HTR-8/SVneo (cell line): ENCODE measurements at regions not wholly inside any gene's neighbourhood (a gene's known extent, or its start where the extent isn't known, plus 50 kb on each side); places are given as distances from the start of the nearest gene placed in this dataset.
A peak's percentile ranks its signal among the peaks of the same experiment; 100 is the strongest.

Experiments
- DNase-seq: peaks from one replicate; pipeline ENCODE4 v3.0.0; 2011; ENCODE audit warnings: low spot score, mixed read lengths; ENCODE audit not compliant: insufficient read length
- FAIRE-seq: peaks from 2 replicates; lab custom pipeline; 2011; peaks lifted over from hg19 to GRCh38; lab: Jason Lieb, UNC

DNA sequence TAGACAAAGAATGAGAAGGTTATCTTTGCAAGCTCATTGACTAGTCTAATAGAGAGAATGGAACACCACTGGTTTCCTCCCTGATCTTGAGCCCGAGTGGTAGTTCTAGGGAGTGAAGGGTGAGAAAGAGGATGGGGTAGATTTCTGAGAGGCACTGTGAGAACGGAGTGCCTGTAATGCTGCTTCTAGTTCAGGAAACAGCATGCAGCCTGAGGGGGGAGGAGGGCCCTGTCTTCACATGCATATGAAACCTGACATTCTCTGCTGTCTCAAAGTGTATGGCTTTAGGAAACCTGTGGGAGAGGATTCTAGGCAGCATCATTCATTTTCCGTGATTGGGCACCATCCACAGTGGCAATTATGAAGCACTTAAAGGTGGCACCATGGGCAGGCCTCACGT, 259.4 kb upstream of the MAN1A1 start:
- DNase-seq (no peak), FAIRE-seq (no peak)

DNA sequence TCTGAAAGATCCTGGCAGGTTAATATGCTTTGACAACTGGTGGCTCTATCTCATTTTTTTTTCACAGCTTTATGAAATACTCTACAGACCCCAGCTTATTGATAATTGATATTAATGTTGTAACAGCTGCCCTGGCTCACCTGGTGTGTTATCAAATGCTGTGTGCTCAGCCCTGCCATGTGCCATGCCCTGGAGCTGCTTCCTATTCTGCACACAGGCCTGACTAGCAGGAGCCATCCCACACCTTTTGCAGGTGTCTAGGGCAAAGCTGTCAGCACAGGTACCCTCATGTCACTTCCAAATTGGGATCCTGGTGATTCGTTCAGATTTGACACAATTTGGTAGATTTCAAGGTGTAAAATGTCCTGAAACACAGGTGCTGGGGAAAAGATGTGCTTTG, 254.6 kb upstream of the MAN1A1 start:
- no peak for FAIRE-seq
- no peak for DNase-seq

DNA sequence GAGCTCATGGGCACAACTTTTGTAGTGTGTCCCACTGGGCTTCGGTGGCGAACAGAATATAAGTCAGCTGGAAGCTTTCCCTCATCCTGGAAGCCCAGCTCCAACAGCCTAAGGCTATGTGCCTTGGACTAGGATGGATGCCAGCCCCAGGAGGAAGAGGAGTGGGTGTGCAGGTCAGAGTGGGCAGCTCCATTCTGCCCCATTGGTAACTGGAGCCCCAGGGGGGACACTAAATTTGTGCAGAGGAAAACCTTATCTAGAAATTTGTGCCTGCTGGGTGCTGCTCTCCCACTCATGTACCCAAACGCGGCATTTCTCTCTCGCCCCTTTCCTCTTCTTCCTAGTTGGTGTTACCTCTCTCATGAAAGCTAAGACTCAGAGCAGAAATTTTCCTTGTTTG, 253.9 kb upstream of the MAN1A1 start:
- FAIRE-seq (no peak), DNase-seq (no peak)

DNA sequence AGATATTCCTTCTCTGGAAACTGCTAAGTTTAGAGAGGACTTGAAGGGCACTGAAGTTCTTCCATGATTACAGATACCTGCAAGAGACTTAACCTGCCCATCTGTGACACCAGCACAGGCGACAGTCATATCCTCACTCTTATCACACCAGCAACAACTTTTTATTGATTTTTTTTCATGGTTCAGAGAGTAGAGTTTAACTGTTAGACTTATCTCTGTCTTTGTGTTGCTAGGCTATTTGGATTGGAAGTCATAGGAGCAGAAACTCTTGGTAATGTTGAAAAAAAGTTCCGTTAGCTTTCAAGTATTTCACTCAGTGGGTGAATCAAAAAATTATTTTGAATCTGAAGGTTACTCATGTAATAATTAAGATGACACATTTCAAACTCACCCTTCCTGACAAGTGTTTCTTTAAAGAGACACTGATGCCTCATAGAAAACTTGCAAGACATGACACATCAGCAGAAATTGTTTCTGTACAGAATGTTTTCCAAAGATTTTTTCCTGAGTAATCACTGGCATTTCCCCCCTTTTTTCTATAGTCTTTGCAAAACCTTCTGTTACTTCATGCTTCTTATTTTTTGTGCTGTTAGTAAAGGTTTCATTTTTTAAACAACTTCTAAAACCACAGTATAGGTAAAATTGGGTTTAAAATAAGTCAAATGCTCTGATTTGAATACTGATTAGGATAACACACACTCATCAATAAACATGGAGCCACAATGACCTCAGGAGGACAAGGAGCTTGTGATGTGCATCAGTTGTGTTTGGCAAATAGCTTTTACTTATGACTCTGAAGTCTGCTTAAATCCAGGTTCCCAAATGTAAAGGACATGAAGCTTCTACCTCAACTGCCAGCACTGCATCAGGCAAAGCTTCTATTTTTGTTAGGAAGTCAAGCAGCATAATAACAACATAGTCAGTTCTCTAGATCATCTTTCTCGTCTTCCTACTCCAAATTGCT, 252.9 kb upstream of the MAN1A1 start:
- no peak for DNase-seq
- no peak for FAIRE-seq

DNA sequence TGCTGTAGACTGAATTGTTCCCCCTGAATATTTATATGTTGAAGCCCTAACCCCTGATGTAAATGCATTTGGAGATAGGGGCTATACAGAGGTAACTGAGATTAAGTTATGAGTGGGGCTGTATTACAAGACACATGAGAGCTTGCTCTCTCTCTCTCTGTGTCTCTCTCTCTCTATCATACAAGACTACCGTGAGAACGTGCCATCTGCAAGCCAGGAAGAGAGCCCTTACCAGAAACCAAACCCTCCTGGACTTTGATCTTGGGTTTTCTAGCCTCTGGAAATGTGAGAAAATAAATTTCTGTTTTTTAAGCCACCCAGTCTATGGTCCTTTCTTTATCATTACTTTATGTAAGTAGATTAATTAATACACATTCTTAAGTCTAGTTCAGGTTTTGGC, 249.3 kb upstream of the MAN1A1 start:
- FAIRE-seq, result no peak
- DNase-seq, result no peak

DNA sequence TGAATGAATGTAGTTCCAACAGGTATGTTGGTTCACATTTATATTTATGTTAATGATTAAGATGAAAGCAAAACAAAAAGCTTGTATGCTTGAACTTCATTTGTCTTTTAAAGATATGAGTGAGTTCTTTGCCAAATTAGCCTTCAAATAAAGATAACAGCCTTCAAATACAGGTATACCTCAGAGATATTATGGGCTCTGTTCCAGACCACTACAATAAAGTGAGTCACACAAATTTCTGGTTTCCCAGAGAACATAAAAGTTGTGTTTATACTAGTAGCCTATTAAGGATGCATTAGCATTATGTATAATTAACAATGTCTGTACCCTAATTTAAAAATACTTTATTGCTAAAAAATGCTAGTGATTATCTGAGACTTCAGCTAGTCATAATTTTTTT, 245.3 kb upstream of the MAN1A1 start:
- DNase-seq (no peak), FAIRE-seq (no peak)

DNA sequence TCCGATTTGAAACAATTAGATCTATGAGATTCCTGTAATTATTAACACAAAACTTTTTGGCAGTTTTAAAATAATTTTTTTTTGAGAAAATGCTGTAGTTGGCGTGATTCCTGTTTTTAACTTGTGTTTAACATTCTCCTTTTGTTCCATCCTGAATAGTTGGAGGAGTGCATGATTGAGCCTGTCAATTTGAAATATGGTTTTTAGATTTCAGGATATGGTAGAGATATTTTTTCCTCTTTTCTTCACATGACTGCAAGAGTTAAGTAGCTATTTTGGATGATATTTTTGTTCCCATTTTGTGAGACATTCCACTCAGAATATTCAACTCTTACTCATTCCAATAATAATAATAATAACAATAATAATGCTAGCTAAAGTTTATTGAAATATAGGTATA, 241.7 kb upstream of the MAN1A1 start:
- no peak for FAIRE-seq

DNA sequence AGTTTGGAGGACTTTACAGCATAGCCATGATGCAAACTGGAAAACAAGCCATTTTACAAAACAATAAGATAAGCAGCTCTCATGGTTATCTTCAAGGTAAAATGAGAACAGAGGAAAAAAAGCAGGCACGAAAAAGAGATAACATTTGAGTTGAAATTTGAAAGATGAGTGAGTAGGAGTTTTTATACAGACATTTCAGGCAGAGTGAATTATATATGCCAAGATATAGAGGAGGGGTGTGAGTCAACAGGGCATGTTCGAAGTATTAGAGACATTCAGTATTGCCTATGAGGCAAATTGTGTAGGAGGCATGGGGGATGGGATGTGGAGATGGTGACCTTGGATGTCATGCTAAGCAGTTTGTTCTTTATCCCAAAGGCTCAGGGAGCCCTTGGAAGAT, 240.5 kb upstream of the MAN1A1 start:
- DNase-seq, result no peak
- no peak for FAIRE-seq

More for the DNA sequence above, 241.7 kb upstream of the MAN1A1 start:
- no peak for DNase-seq

DNA sequence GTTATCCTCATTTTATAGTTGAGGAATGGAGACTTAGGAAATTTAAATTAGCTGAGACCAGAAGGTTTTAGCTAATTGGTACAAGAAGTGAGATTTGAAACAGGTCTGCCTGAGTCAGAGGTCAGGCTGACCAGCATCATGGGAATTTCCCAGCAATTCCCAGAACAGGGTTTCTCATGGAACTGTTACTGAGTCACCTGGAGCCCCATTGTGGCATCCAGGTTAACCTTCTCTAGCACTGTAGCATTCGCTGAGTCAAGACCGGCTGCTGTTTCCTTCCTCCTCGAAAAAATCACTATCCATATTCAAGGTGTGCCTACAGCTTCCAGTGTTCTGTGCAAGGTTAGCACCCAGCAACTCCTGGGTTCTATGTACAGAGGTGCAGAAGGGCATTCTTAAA, 238.0 kb upstream of the MAN1A1 start:
- DNase-seq (no peak), FAIRE-seq (no peak)

DNA sequence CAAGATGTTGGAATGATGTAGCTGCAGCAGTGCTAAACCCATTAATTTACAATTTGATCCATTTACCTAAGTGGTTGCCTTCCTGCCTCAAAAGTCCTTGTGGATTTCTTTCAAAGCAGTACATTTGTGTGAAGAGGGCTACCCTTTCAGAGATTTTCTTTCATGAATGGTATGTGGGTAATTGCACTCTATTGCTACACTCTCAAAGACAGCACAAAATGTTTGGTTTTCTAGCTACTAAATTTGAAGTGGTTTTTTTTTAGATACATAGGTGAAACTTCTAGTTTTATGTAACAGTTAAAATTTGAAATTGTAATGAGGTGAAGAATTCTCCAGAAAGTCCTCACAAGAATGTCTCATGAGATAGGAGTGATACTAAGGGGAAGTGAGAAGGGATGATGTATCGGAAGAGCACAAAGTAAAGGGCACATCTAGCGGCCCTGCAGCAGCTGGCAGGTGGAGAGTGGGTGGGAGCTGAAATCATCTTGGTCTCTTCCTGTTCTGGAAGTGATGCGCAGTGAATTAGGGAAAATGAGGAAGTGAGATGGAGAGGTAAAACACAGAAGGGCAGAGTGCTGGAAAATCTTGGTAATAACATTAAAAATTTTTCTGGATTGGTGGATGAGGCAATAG, 236.8 kb upstream of the MAN1A1 start:
- FAIRE-seq, result no peak
- DNase-seq, result no peak

DNA sequence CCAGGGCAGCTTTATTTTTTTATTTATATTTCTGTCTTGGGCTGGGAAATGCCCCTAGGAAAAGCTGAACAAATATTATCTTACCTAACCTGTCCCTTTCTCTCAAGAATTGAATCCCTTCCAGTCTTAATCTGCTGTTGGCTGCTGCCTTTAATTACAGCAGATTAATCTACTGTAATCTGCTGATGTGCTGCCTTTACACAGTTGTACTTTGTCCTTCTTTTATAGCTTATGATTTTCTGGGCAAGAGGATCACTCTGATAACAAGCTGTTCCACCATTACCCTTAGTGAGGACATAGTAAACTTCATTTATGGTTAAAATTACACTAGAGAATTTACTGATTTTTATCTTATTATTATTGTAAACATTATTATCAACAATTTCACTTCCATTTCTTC, 234.5 kb upstream of the MAN1A1 start:
- FAIRE-seq, result no peak
- no peak for DNase-seq

DNA sequence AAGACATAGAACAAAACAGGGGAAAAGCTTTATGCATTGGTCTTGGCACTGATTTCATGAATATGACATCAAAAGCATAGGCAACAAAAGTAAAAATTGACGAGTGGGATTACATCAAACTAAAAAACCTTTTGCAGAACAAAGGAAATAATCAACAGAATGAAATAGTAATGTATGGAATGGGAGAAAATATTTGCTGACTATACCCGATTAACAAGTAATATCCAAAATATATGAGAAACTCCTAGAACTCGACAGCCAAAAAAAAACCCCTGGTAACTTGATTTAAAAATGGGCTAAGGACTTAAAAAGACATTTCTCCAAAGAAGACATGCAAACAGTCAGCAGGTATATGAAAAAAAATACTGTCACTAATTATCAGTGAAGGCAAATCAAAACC, 231.7 kb upstream of the MAN1A1 start:
- no peak for DNase-seq
- FAIRE-seq, result no peak

DNA sequence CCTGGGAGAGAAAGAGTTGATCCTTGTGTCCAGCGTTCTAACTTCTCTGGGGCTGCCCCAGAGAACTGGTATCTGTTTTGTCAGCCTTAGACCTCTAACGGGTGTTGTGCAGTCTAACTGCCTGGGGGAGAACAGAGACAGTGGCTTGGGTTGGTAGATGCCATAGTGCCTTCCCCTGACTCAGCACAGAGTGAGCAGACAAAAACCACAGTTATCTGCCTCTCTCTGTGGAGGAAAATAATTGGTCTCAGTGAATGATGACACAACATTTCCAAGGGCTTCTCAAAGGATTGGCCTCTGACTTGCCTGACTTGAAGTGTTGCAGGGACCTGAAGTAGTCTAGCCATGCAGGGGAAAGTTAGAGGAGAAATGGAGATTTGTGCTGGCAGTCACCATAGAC, 226.2 kb upstream of the MAN1A1 start:
- DNase-seq (peak; percentile 3), FAIRE-seq (no peak)

DNA sequence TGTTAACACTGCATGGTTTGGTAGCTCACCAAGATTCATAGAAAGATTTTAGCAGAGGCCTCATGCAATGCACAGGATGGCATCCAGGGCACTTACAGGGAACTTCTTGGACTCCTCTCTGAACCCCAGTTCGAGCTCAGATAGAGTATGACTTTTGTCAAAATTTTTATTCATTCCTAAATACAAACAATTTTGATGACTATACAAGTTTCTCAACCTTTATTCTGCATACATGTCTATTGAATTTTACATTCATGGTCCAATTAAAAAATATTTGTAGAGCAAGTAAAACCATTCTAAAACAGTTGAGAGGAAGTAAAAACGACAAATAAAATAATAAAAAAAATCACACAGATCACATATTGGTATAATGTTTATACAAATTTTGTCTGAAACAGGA, 219.0 kb upstream of the MAN1A1 start:
- FAIRE-seq (no peak), DNase-seq (no peak)

DNA sequence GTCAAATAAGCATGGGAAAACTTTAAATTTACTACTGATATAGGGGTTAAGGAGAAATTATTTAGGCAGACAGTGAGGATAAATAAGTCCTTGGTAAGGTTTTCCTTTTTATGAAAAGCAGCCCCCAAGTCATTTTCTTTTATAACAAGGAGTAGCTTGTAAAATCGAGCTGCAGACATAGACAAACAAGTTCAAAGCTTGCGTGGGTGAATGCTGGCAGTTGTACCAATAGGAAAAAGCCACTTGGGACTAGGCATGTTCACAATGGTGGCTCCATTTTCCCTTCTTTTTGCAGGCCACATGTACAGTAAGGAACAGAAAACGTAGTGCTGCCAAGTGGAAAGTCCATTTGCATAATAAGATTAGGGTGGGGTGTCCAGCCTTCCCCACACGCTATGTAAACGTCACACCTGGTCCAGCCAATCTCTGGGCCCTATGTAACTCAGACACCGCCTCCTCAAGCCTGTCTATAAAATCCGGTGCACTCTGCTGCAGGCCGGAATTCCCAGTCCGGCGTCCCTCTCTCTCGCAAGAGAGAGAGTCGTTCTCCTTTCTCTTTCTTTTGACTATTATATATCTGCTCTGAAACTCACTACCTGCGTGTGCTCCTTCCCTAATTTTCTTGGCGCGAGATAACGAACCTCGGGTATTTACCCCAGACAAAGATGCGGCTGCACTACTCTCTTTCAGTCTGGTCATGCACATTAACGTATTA, 217.1 kb upstream of the MAN1A1 start:
- no peak for FAIRE-seq

DNA sequence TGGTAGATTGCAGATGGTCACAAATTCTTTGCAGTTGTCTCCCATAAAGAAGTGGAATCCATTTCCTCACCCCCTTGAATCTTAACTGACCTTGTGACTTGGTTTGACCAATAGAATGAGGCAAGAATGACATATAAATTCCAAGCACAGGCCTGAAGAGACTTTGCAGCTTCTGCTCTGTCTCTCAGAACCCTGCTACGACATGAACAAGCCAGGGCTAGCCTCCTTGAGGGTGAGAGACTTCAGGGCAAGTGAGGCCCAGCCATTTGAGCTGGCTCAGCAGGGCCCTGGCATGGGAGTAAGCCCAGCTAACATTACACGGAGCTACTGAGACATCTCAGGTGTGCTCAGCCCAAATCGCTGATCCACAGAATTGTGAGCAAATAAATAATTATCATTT, 216.3 kb upstream of the MAN1A1 start:
- FAIRE-seq, result no peak

More for the DNA sequence above, 217.1 kb upstream of the MAN1A1 start:
- DNase-seq, result no peak

DNA sequence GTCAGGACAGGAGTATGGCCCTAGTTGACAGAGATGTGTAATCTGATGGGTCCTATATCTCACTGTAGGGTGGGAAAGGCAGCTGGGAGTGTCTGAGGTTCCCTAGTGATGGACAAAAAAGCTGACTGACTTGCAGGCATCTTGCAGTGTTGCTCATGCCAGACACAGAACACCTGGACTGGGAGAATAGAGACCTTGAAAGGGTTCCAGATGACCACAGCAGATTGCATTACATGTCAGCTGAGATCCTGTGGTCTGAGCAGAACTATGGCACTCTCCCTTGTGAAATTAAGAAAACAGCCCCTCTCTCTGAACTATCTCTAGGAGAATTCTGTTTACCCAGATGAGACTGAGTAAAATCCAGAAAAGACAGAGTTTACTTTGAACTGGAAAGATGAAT, 212.6 kb upstream of the MAN1A1 start:
- no peak for FAIRE-seq

More for the DNA sequence above, 216.3 kb upstream of the MAN1A1 start:
- no peak for DNase-seq

DNA sequence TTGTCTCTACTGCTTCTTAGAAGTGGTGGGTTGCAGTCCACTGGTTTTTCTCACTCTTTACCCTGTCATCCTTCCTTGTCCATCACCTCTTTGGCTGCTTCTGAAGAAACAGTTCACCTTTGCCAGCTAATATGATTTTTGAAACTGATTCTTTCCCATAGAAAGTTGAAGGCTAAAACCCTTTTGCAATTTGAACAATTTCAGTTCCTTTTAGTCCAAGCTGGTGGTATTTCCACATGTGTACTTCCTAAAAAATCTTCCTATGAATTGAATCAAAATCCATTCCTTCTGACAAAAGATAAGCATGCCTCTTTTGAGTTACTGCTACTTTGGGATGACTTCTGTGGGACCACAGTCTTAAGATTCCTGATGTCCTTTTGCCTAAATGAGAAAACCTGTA, 210.0 kb upstream of the MAN1A1 start:
- FAIRE-seq (no peak), DNase-seq (no peak)

More for the DNA sequence above, 212.6 kb upstream of the MAN1A1 start:
- no peak for DNase-seq

DNA sequence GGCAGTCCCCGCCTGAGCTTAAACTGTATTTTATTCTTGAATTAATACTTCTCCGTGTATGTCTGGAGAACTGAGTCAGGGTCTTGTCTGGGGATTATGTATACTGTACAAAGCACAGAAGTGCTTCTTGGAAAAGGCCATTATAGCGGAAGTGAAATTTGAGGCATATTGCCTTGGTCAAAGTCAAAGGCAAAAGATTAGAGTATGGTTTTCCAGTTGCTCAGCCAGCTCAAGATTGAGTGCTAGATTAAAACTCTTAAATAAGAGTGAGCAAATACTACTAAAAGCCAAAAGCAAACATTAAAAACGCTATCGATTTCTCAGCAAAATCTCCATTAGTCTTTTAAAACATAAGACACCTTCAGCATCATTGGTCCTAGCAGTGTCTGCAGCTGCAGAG, 207.7 kb upstream of the MAN1A1 start:
- FAIRE-seq (no peak), DNase-seq (no peak)

DNA sequence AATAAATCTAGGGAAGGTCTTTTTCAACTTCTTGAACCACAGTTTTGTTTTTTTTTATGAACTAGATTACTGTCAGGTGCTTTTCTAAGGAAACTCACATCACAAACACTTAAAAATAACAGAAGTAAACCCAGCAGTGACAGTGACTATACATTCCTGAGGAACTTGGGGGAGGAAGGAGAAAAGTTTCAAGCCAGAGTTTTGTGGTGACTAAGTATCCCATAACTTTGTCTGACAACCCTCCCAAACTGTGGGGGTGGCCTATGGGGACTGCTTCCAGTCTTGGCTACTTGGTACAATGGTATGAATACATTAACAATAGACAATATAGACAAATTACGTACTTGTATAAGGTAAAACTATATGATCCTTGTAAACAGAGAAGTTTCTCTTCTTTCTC, 202.5 kb upstream of the MAN1A1 start:
- FAIRE-seq, result no peak
- no peak for DNase-seq

DNA sequence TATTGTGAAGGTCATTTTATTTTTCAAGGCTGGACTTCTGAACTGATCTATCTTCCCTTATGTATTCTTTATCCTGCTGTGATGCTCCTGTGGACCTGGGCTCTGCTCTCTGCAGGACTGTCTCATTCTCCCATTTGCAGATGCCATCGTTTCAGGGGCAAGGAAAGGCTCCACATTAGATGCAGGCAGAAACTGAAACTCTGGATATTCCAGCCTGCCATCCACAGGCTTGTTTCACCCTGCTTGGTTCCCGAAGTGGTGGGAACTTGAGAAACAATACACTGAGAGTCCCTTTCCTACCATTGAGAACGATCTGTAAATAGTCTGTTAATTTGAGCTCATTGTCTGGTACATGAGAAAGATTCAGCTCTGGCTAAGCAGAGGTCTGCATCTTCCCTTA, 197.5 kb upstream of the MAN1A1 start:
- FAIRE-seq, result no peak
- no peak for DNase-seq
